Activated CD4-positive, alpha-beta T cell treated with anti-CD3 and anti-CD28 coated beads, Interleukin-2, amount 50 U/mL, for 1 hour (primary cell): ENCODE measurements at regions not wholly inside any gene's neighbourhood (a gene's known extent, or its start where the extent isn't known, plus 50 kb on each side); places are given as distances from the start of the nearest gene placed in this dataset.
"Not testable (repeated sequence)": the region's sequence is repeated elsewhere in the genome, so short reads cannot be mapped to it uniquely, and the experiment has no call there.

Experiments used
- DNase-seq: peaks from one replicate; pipeline ENCODE4 v3.0.0-alpha.2; 2020

GRCh38 chr18:51330739-51331138 is 133.3 kb upstream of the MEX3C start:
- DNase-seq: no peak

GRCh38 chr18:51337406-51337805 is 139.9 kb upstream of the MEX3C start:
- DNase-seq: no peak

- no peak for DNase-seq
Measured at GRCh38 chr18:51339856-51340255, 142.4 kb upstream of the MEX3C start.

GRCh38 chr18:51340332-51340731 is 142.9 kb upstream of the MEX3C start:
- no peak for DNase-seq

GRCh38 chr18:51342815-51343214 is 145.3 kb upstream of the MEX3C start:
- DNase-seq: no peak

GRCh38 chr18:51345848-51346391 is 148.4 kb upstream of the MEX3C start:
- no peak for DNase-seq

- no peak for DNase-seq
Measured at GRCh38 chr18:51346404-51346803, 148.9 kb upstream of the MEX3C start.

- DNase-seq: no peak
Measured at GRCh38 chr18:51350081-51350480, 152.6 kb upstream of the MEX3C start.

GRCh38 chr18:51355841-51356240 is 158.4 kb upstream of the MEX3C start:
- no peak for DNase-seq

GRCh38 chr18:51360301-51360700 is 162.8 kb upstream of the MEX3C start:
- DNase-seq: not testable (repeated sequence)

- no peak for DNase-seq
Measured at GRCh38 chr18:51361130-51361860, 163.8 kb upstream of the MEX3C start.

GRCh38 chr18:51363384-51363783 is 165.9 kb upstream of the MEX3C start:
- no peak for DNase-seq

GRCh38 chr18:51370996-51371395 is 173.5 kb upstream of the MEX3C start:
- DNase-seq: no peak

GRCh38 chr18:51371929-51372328 is 174.4 kb upstream of the MEX3C start:
- no peak for DNase-seq

GRCh38 chr18:51382081-51382480 is 184.6 kb upstream of the MEX3C start:
- DNase-seq: no peak

- DNase-seq: no peak
Measured at GRCh38 chr18:51383116-51383515, 185.6 kb upstream of the MEX3C start.

GRCh38 chr18:51383711-51384110 is 186.2 kb upstream of the MEX3C start:
- DNase-seq: no peak

- DNase-seq: no peak
Measured at GRCh38 chr18:51385270-51385669, 187.8 kb upstream of the MEX3C start.

GRCh38 chr18:51390702-51391101 is 193.2 kb upstream of the MEX3C start:
- DNase-seq: no peak

- no peak for DNase-seq
Measured at GRCh38 chr18:51391215-51391614, 193.7 kb upstream of the MEX3C start.

GRCh38 chr18:51391731-51392130 is 194.2 kb upstream of the MEX3C start:
- DNase-seq: no peak

GRCh38 chr18:51397347-51397962 is 200.0 kb upstream of the MEX3C start:
- DNase-seq: no peak

GRCh38 chr18:51398104-51398503 is 200.6 kb upstream of the MEX3C start:
- no peak for DNase-seq

- DNase-seq: no peak
Measured at GRCh38 chr18:51399491-51400122, 202.1 kb upstream of the MEX3C start.
